ENCODE measurements at regions not wholly inside any gene's neighbourhood (a gene's known extent, or its start where the extent isn't known, plus 50 kb on each side); places are given as distances from the start of the nearest gene placed in this dataset.

DNA sequence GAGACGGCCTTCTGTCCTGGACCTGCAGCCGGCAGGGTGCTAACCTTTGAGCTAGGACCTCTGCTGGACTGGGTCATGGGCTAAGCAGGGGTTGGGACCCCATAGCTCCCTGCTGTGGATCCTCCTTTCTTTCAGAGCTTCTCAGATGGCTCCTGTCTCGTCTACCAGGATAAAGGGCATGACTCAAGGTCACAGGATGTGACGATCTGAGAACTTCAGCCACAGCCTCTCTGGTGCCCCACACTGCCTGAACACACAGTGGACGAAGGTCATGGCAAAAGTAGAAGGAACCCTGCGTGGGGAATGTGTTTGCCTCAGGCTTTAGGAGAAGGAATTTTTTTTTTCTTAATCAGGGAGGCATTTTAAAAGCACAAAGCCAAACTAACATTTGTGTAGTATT lies 196.7 kb downstream of the TRIM29 start:
- ATAC-seq (no peak), DNase-seq (ENCODE audit: low spot score) (no peak)
- no peak overlapping the region for H3K4me3 Mint-ChIP-seq
- H3K9me3 Mint-ChIP-seq = no peaks in the 10 kb centered on the region
- no peak overlapping the region for H3K27ac Mint-ChIP-seq
- no peaks in the 10 kb centered on the region for H3K36me3 Mint-ChIP-seq
- H3K27me3 Mint-ChIP-seq = peaks cover 18 to 39% of the 10 kb centered on the region in 2 donors
- H3K4me1 Mint-ChIP-seq (ENCODE audit: low read depth in 2 of 2) = no peaks in the 10 kb centered on the region

DNA sequence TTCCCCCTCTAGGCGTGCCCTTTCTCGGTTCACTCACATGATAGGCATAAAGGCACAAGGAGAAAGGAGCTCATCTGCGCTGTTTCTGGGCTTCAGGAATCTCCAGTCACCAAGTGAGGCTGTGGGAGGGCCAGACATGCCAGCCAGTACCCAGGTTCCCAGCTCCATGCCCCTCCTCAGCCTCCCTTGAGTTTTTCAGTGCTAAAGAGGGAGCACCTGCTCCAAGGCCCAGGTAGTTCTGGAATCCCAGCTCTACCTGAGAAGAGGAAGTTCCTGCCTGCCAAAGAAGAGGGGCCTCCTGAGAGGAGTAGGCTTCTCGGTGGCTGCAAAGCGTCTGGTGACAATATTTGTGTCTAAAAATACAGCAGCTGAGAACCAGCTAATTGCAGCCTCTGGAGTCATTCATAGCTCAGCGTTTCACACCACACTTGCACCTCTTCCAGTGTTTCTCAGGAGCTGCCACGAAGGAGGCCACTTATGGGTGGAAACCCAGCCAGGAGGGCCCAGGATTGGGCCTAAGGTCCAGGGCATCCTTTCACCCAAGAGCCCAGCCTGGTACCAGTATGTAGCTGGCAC lies 197.4 kb downstream of the TRIM29 start:
- no peak for DNase-seq (ENCODE audit: low spot score)
- peaks cover 17 to 37% of the 10 kb centered on the region in 2 donors for H3K27me3 Mint-ChIP-seq
- H3K4me1 Mint-ChIP-seq (ENCODE audit: low read depth in 2 of 2) = no peaks in the 10 kb centered on the region
- H3K36me3 Mint-ChIP-seq = no peaks in the 10 kb centered on the region
- ATAC-seq = no peak
- H3K4me3 Mint-ChIP-seq = no peak overlapping the region
- no peaks in the 10 kb centered on the region for H3K9me3 Mint-ChIP-seq
- H3K27ac Mint-ChIP-seq = no peak overlapping the region

DNA sequence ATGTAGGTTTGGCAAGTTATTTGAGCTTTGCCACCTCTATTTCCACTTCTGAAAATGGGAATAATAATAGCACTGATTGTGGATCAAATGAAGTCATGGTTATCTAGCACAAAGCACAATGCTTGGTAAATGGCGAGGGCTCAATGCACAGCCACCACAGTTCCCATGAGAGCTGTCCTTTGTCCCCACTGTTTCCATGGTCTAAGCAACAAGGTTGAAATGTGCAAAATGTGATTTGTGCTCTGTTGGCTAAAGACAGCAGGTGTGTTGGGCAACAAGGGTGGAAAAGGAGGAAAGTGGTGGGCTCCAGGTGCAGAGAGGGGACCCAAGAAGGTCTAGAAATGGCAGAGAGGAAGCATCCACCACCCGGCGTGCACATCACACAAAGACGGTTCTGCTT lies 200.5 kb downstream of the TRIM29 start:
- H3K4me1 Mint-ChIP-seq (ENCODE audit: low read depth in 2 of 2) = no peaks in the 10 kb centered on the region
- H3K9me3 Mint-ChIP-seq = no peaks in the 10 kb centered on the region
- H3K36me3 Mint-ChIP-seq = no peaks in the 10 kb centered on the region
- no peak overlapping the region for H3K4me3 Mint-ChIP-seq
- H3K27me3 Mint-ChIP-seq = peaks cover 27 to 34% of the 10 kb centered on the region in 2 donors
- DNase-seq (ENCODE audit: low spot score) = no peak
- H3K27ac Mint-ChIP-seq = no peak overlapping the region
- no peak for ATAC-seq

- Mint-ChIP-seq H3K4me1 (ENCODE audit: low read depth in 2 of 2) (no peaks in the 10 kb centered on the region), H3K27ac (no peak overlapping the region), H3K36me3 (no peaks in the 10 kb centered on the region), H3K27me3 (peaks cover 32 to 36% of the 10 kb centered on the region in 2 donors), H3K4me3 (no peak overlapping the region), H3K9me3 (no peaks in the 10 kb centered on the region)
- DNase-seq (ENCODE audit: low spot score) (no peak), ATAC-seq (no peak)
Measured at GRCh38 chr11:119936426-119936825, 201.5 kb downstream of the TRIM29 start.

GRCh38 chr11:119935349-119935925 lies 202.5 kb downstream of the TRIM29 start:
- no peaks in the 10 kb centered on the region for H3K36me3 Mint-ChIP-seq
- no peak overlapping the region for H3K4me3 Mint-ChIP-seq
- H3K27ac Mint-ChIP-seq = no peak overlapping the region
- peaks cover 42 to 45% of the 10 kb centered on the region in 2 donors for H3K27me3 Mint-ChIP-seq
- DNase-seq (ENCODE audit: low spot score) = no peak
- H3K4me1 Mint-ChIP-seq (ENCODE audit: low read depth in 2 of 2) = no peaks in the 10 kb centered on the region
- ATAC-seq = no peak
- no peaks in the 10 kb centered on the region for H3K9me3 Mint-ChIP-seq

- no peak for ATAC-seq
- peaks cover 44 to 49% of the 10 kb centered on the region in 2 donors for H3K27me3 Mint-ChIP-seq
Measured at GRCh38 chr11:119934866-119935265, 203.0 kb downstream of the TRIM29 start.

DNA sequence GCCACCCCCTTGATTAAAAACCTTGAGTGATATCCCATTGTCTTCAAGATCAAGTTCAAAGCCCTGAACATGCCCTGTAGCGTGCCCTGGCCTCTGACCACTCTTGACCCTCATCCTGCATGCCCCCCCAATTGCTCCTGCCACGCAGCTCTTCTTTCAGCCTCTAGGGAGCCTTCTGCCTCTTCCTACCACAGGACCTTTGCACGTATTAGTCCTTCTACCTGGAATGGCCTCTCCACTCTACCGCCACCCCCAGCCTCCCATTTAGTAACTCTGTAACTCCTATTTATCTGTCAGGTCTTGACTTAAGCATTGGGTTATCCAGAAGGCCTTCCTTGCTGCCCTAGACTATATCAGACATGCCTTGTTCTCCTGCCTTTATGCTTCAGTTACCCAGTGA lies 203.6 kb downstream of the TRIM29 start:
- ATAC-seq (no peak), DNase-seq (ENCODE audit: low spot score) (no peak)
- no peak overlapping the region for H3K4me3 Mint-ChIP-seq
- no peaks in the 10 kb centered on the region for H3K4me1 Mint-ChIP-seq (ENCODE audit: low read depth in 2 of 2)
- H3K9me3 Mint-ChIP-seq = no peaks in the 10 kb centered on the region
- peaks cover 44 to 47% of the 10 kb centered on the region in 2 donors for H3K27me3 Mint-ChIP-seq
- no peak overlapping the region for H3K27ac Mint-ChIP-seq
- H3K36me3 Mint-ChIP-seq = no peaks in the 10 kb centered on the region

More at GRCh38 chr11:119934866-119935265, 203.0 kb downstream of the TRIM29 start:
- no peak for DNase-seq (ENCODE audit: low spot score)
- Mint-ChIP-seq H3K27ac (no peak overlapping the region), H3K36me3 (no peaks in the 10 kb centered on the region), H3K9me3 (no peaks in the 10 kb centered on the region), H3K4me3 (no peak overlapping the region), H3K4me1 (ENCODE audit: low read depth in 2 of 2) (no peaks in the 10 kb centered on the region)

DNA sequence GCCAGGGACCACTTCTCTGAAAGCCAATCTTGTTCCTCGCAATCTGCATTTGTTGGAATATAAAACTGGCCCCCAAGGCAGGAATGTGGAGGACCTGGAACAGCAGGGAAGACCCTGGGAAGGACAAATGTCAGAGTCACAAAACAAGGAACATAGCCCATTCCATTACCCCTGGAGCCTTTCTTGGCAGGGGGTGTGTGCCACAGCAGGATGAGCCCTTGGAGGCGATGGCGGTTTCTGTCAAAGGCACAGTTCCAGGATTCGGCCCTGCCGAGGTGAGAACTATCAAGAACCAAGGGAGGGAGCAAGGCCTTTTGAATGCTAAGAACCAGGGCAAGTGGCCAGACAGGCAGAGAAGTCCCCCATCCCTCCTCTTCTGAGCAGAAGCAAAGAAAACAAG lies 204.3 kb downstream of the TRIM29 start:
- no peak overlapping the region for H3K4me3 Mint-ChIP-seq
- DNase-seq (ENCODE audit: low spot score) = no peak
- ATAC-seq = no peak

GRCh38 chr11:119932828-119933562 lies 204.0 kb upstream of the NECTIN1 start:
- DNase-seq (ENCODE audit: low spot score) = no peak
- H3K9me3 Mint-ChIP-seq = no peaks in the 10 kb centered on the region
- no peak overlapping the region for H3K4me3 Mint-ChIP-seq
- no peaks in the 10 kb centered on the region for H3K4me1 Mint-ChIP-seq (ENCODE audit: low read depth in 2 of 2)
- no peaks in the 10 kb centered on the region for H3K36me3 Mint-ChIP-seq
- peaks cover 46 to 48% of the 10 kb centered on the region in 2 donors for H3K27me3 Mint-ChIP-seq
- H3K27ac Mint-ChIP-seq = no peak overlapping the region
- ATAC-seq = no peak

More for the DNA sequence above, 204.3 kb downstream of the TRIM29 start:
- H3K27ac Mint-ChIP-seq = no peak overlapping the region
- no peaks in the 10 kb centered on the region for H3K9me3 Mint-ChIP-seq
- no peaks in the 10 kb centered on the region for H3K4me1 Mint-ChIP-seq (ENCODE audit: low read depth in 2 of 2)
- H3K36me3 Mint-ChIP-seq = no peaks in the 10 kb centered on the region
- H3K27me3 Mint-ChIP-seq = peaks cover 42 to 45% of the 10 kb centered on the region in 2 donors

GRCh38 chr11:119928047-119928446 lies 199.0 kb upstream of the NECTIN1 start:
- ATAC-seq = no peak
- Mint-ChIP-seq H3K27ac (no peak overlapping the region), H3K36me3 (no peaks in the 10 kb centered on the region), H3K4me3 (no peak overlapping the region), H3K9me3 (no peaks in the 10 kb centered on the region), H3K27me3 (peaks cover 46 to 47% of the 10 kb centered on the region in 2 donors), H3K4me1 (ENCODE audit: low read depth in 2 of 2) (no peaks in the 10 kb centered on the region)
- no peak for DNase-seq (ENCODE audit: low spot score)

DNA sequence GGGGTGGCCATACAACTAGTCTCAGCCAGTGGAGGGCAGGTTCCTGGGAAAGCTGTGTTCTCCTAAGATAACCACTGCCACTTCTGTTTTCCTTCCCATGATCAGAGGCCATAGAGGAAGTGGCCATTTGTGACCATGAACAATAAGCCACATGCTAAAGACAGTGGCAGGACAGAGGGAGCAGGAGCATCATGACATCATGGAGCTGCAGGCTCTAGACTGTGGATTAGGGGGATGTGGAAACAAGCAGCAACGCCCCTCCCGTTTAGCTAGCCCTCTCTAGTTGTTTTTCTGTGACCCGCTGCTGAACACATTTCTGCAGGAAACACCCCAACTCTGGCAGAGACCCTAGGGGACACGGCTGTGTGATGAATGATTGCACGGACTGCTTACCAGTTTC lies 195.0 kb upstream of the NECTIN1 start:
- no peak for DNase-seq (ENCODE audit: low spot score)
- Mint-ChIP-seq H3K27ac (no peak overlapping the region), H3K4me3 (no peak overlapping the region), H3K27me3 (peaks cover 43 to 47% of the 10 kb centered on the region in 2 donors), H3K36me3 (no peaks in the 10 kb centered on the region), H3K4me1 (ENCODE audit: low read depth in 2 of 2) (no peaks in the 10 kb centered on the region), H3K9me3 (no peaks in the 10 kb centered on the region)
- no peak for ATAC-seq

DNA sequence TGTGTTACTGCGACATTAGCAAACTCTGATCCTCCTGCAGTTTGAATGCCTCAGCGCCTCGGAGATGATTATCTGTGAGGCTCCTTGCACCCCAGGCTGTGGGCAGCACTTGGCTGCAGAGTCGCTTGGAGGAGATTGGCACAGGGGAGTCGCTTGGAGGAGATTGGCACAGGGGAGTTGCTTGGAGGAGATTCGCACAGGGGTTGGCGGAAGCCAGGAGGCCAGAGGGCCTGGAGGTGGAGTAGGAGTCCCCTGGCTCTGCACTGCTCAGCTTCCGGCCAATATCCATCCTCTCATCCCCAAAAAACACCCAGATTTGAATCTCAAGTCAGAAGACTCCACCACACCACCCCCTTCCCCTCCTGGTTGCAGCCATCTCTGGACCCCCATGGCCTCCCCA lies 192.6 kb upstream of the NECTIN1 start:
- no peak overlapping the region for H3K4me3 Mint-ChIP-seq
- no peak for ATAC-seq
- H3K4me1 Mint-ChIP-seq (ENCODE audit: low read depth in 2 of 2) = no peaks in the 10 kb centered on the region
- peaks cover 49 to 51% of the 10 kb centered on the region in 2 donors for H3K27me3 Mint-ChIP-seq
- no peak for DNase-seq (ENCODE audit: low spot score)
- no peak overlapping the region for H3K27ac Mint-ChIP-seq
- H3K9me3 Mint-ChIP-seq = no peaks in the 10 kb centered on the region
- no peaks in the 10 kb centered on the region for H3K36me3 Mint-ChIP-seq

- Mint-ChIP-seq H3K9me3 (no peaks in the 10 kb centered on the region), H3K27me3 (peaks cover 47 to 51% of the 10 kb centered on the region in 2 donors), H3K4me1 (ENCODE audit: low read depth in 2 of 2) (no peaks in the 10 kb centered on the region), H3K4me3 (no peak overlapping the region), H3K27ac (no peak overlapping the region), H3K36me3 (no peaks in the 10 kb centered on the region)
- DNase-seq (ENCODE audit: low spot score) = no peak
- ATAC-seq = no peak
Measured at GRCh38 chr11:119920666-119921387, 191.8 kb upstream of the NECTIN1 start.

GRCh38 chr11:119919656-119920055 lies 190.7 kb upstream of the NECTIN1 start:
- no peak for DNase-seq (ENCODE audit: low spot score)
- no peaks in the 10 kb centered on the region for H3K4me1 Mint-ChIP-seq (ENCODE audit: low read depth in 2 of 2)
- peaks cover 36 to 40% of the 10 kb centered on the region in 2 donors for H3K27me3 Mint-ChIP-seq

More at GRCh38 chr11:119919656-119920055, 190.7 kb upstream of the NECTIN1 start:
- Mint-ChIP-seq H3K4me3 (no peak overlapping the region), H3K36me3 (no peaks in the 10 kb centered on the region), H3K9me3 (no peaks in the 10 kb centered on the region), H3K27ac (no peak overlapping the region)
- no peak for ATAC-seq

Data from natural killer cell treated with Interleukin-12 subunit alpha and Interleukin-12 subunit beta and Interleukin-15 and Interleukin-18, amount 100 ng/mL, for 72 hours (primary cell).